ENCODE measurements at regions not wholly inside any gene's neighbourhood (a gene's known extent, or its start where the extent isn't known, plus 50 kb on each side); places are given as distances from the start of the nearest gene placed in this dataset.

- POLR2A ChIA-PET = no interaction called here
- no peak for DNase-seq
- no peaks in the 10 kb centered on the region for H3K9me3 ChIP-seq
These were observed 98.1 kb upstream of the UBE2E2 start for GRCh38 chr3:23105048-23105447.

DNA sequence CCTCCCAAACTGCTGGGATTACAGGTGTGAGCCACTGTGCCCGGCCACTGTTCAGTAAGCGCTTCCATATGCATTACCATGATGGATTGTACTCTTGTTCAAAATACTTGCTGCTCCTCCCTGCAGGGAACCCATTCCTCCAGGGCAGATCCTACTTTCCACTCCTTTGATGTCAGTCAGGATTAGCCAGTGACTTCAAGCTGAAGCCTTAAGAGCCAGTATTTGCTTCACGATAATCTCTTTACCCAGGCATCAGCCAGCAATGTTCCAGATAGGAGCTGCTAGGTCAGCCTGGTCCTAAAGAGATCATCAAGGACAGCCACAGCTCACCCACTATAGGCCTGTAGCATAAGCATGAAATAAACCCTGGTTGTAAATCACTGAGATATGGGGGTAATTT lies 96.5 kb upstream of the UBE2E2 start:
- Histone ChIP-seq H2AFZ (ENCODE audit: low read depth) (no peak overlapping the region), H3K4me1 (ENCODE audit: control insufficient read depth in 1 of 2, insufficient read depth in 2 of 2, low read depth in 1 of 2, low read length in 1 of 2) (no peaks in the 10 kb centered on the region; a peak in 1 of 4 replicates), H3K27me3 (ENCODE audit: insufficient read depth) (no peaks in the 10 kb centered on the region; the same call in 1 of the 2 replicates), H4K20me1 (ENCODE audit: insufficient read depth) (no peaks in the 10 kb centered on the region), H3K36me3 (replicated peaks in 1 of 2; ENCODE audit: control insufficient read depth in 1 of 2, insufficient read depth in 2 of 2, low read length in 1 of 2) (no peaks in the 10 kb centered on the region), H3K9me3 (no peaks in the 10 kb centered on the region), H3K4me2 (no peak overlapping the region), H3F3A (replicated peaks; ENCODE audit: insufficient read depth) (no peaks in the 10 kb centered on the region), H3K9me2 (no peaks in the 10 kb centered on the region), H3K27ac (ENCODE audit: low read depth in 2 of 2, low read length in 1 of 2) (no peak overlapping the region), H3K4me3 (ENCODE audit: low read depth in 2 of 2, low read length in 1 of 2) (no peak overlapping the region), H3K79me2 (ENCODE audit: insufficient read depth) (no peaks in the 10 kb centered on the region), H3K9ac (no peak overlapping the region)
- ChIA-PET CTCF (no interaction called here), POLR2A (no interaction called here)
- DNase-seq = no peak
- WGBS (ENCODE audit: low lambda C conversion rate) = 85% methylated on average over 3 of the region's 3 CpGs
- no peak for TF ChIP-seq ELF1 (IDR thresholded peaks at IDR 0.05)
- no peak for TF ChIP-seq TCF12 (IDR thresholded peaks at IDR 0.05)
- no peak for TF ChIP-seq CTCF (IDR thresholded peaks at IDR 0.05)
- no peak for TF ChIP-seq REST (IDR thresholded peaks at IDR 0.05; ENCODE audit: low read depth, low read length)
- TF ChIP-seq EZH2phosphoT487 (IDR thresholded peaks at IDR 0.05; ENCODE audit: borderline replicate concordance, low read depth) = no peak
- TF ChIP-seq PBX3 (IDR thresholded peaks at IDR 0.05) = no peak

More at GRCh38 chr3:23105048-23105447, 98.1 kb upstream of the UBE2E2 start:
- H3K4me1 ChIP-seq (ENCODE audit: control insufficient read depth in 1 of 2, insufficient read depth in 2 of 2, low read depth in 1 of 2, low read length in 1 of 2) = no peaks in the 10 kb centered on the region; a peak in 1 of 4 replicates
- no peak overlapping the region for H3K9ac ChIP-seq
- no peak overlapping the region for H2AFZ ChIP-seq (ENCODE audit: low read depth)
- no peaks in the 10 kb centered on the region for H3K79me2 ChIP-seq (ENCODE audit: insufficient read depth)
- H3K27ac ChIP-seq (ENCODE audit: low read depth in 2 of 2, low read length in 1 of 2) = no peak overlapping the region
- no peaks in the 10 kb centered on the region for H3K36me3 ChIP-seq (replicated peaks in 1 of 2; ENCODE audit: control insufficient read depth in 1 of 2, insufficient read depth in 2 of 2, low read length in 1 of 2)
- no peaks in the 10 kb centered on the region for H3F3A ChIP-seq (replicated peaks; ENCODE audit: insufficient read depth)
- H3K9me2 ChIP-seq = no peaks in the 10 kb centered on the region
- H3K4me2 ChIP-seq = no peak overlapping the region
- H3K27me3 ChIP-seq (ENCODE audit: insufficient read depth) = no peaks in the 10 kb centered on the region; the same call in 1 of the 2 replicates
- CTCF ChIA-PET = interaction anchor here (0.6 kb wide), 1 partner anchor 260 kb away, joined by 3 read pairs; no protein-coding TSS in a partner anchor
- no peak for TF ChIP-seq TCF12 (IDR thresholded peaks at IDR 0.05)
- TF ChIP-seq, protein P1, sequence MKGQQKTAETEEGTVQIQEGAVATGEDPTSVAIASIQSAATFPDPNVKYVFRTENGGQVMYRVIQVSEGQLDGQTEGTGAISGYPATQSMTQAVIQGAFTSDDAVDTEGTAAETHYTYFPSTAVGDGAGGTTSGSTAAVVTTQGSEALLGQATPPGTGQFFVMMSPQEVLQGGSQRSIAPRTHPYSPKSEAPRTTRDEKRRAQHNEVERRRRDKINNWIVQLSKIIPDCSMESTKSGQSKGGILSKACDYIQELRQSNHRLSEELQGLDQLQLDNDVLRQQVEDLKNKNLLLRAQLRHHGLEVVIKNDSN (IDR thresholded peaks at IDR 0.05; ENCODE audit: borderline replicate concordance, low read depth) = no peak
- no peak for TF ChIP-seq RXRA (IDR thresholded peaks at IDR 0.05; ENCODE audit: borderline replicate concordance, low read depth)
- TF ChIP-seq ZBTB33 (IDR thresholded peaks at IDR 0.05; ENCODE audit: borderline replicate concordance, low read depth) = no peak
- TF ChIP-seq CTCF (IDR thresholded peaks at IDR 0.05) = no peak
- H4K20me1 ChIP-seq (ENCODE audit: insufficient read depth) = no peaks in the 10 kb centered on the region
- no peak overlapping the region for H3K4me3 ChIP-seq (ENCODE audit: low read depth in 2 of 2, low read length in 1 of 2)

Measured in SK-N-SH (cell line).